Activated CD4-positive, alpha-beta memory T cell treated with anti-CD3 and anti-CD28 coated beads, Interleukin-2, amount 10 ng/mL, durations not matched to agents 7 days and 5 days (primary cell): ENCODE measurements at regions not wholly inside any gene's neighbourhood (a gene's known extent, or its start where the extent isn't known, plus 50 kb on each side); places are given as distances from the start of the nearest gene placed in this dataset.

Source experiments
- CTCF ChIA-PET: fragments of 350-600 bp; sonication (Branson Sonifier 250); formaldehyde crosslinking; loops from one replicate; lab custom pipeline; 2021; ENCODE audit warnings: antibody characterized with exemption, inconsistent platforms; lab: Charles Lee
- POLR2A ChIA-PET: fragments of 350-600 bp; sonication (Branson Sonifier 250); formaldehyde crosslinking; loops from one replicate; lab custom pipeline; 2021; ENCODE audit warnings: antibody characterized with exemption; lab: Charles Lee
- DNase-seq: peaks from one replicate; pipeline ENCODE4 v3.0.0-alpha.2; 2020
- H3K27ac Mint-ChIP-seq: one replicate; pipeline ENCODE4 v1.8.0; 2021; ENCODE audit warnings: mild to moderate bottlenecking, mixed read lengths
- H3K27me3 Mint-ChIP-seq: one replicate; pipeline ENCODE4 v1.8.0; 2021; ENCODE audit warnings: mixed read lengths
- H3K36me3 Mint-ChIP-seq: one replicate; pipeline ENCODE4 v1.8.0; 2021; ENCODE audit warnings: low read depth, mixed read lengths
- H3K4me1 Mint-ChIP-seq: one replicate; pipeline ENCODE4 v1.8.0; 2021; ENCODE audit warnings: mixed read lengths
- H3K4me3 Mint-ChIP-seq: one replicate; pipeline ENCODE4 v1.8.0; 2021; ENCODE audit warnings: mild to moderate bottlenecking, mixed read lengths
- H3K9me3 Mint-ChIP-seq: one replicate; pipeline ENCODE4 v1.8.0; 2021; ENCODE audit warnings: mixed read lengths

GRCh38 chr5:5704352-5704751, 281.9 kb downstream of the ICE1 start:
- Mint-ChIP-seq H3K4me1 (no peaks in the 10 kb centered on the region), H3K4me3 (no peak overlapping the region), H3K27me3 (peaks cover 3% of the 10 kb centered on the region), H3K27ac (no peak overlapping the region), H3K9me3 (no peaks in the 10 kb centered on the region), H3K36me3 (no peaks in the 10 kb centered on the region)
- no peak for DNase-seq
- CTCF ChIA-PET: no interaction called here
- POLR2A ChIA-PET: no interaction called here

- DNase-seq: no peak
- no peaks in the 10 kb centered on the region for H3K9me3 Mint-ChIP-seq
- peaks cover 3% of the 10 kb centered on the region for H3K27me3 Mint-ChIP-seq
- H3K27ac Mint-ChIP-seq: no peak overlapping the region
- H3K36me3 Mint-ChIP-seq: no peaks in the 10 kb centered on the region
- no peaks in the 10 kb centered on the region for H3K4me1 Mint-ChIP-seq
- ChIA-PET CTCF (no interaction called here), POLR2A (no interaction called here)
- no peak overlapping the region for H3K4me3 Mint-ChIP-seq
Measured at GRCh38 chr5:5702934-5703333, 280.5 kb downstream of the ICE1 start.

GRCh38 chr5:5700549-5700948, 278.1 kb downstream of the ICE1 start:
- Mint-ChIP-seq H3K36me3 (no peaks in the 10 kb centered on the region), H3K27me3 (peaks cover 3% of the 10 kb centered on the region), H3K4me3 (no peak overlapping the region), H3K27ac (no peak overlapping the region), H3K9me3 (no peaks in the 10 kb centered on the region), H3K4me1 (no peaks in the 10 kb centered on the region)
- CTCF ChIA-PET: no interaction called here
- DNase-seq: no peak
- POLR2A ChIA-PET: no interaction called here

- DNase-seq: no peak
- CTCF ChIA-PET: no interaction called here
- no peaks in the 10 kb centered on the region for H3K36me3 Mint-ChIP-seq
- POLR2A ChIA-PET: no interaction called here
- no peak overlapping the region for H3K4me3 Mint-ChIP-seq
- H3K4me1 Mint-ChIP-seq: no peaks in the 10 kb centered on the region
- H3K27ac Mint-ChIP-seq: no peak overlapping the region
- H3K9me3 Mint-ChIP-seq: no peaks in the 10 kb centered on the region
- H3K27me3 Mint-ChIP-seq: no peaks in the 10 kb centered on the region
Measured at GRCh38 chr5:5699062-5699461, 276.6 kb downstream of the ICE1 start.

- ChIA-PET CTCF (interaction anchor here (0.7 kb wide), 1 partner anchor 909 kb away, joined by 3 read pairs; no protein-coding TSS in a partner anchor), POLR2A (no interaction called here)
- Mint-ChIP-seq H3K27me3 (no peaks in the 10 kb centered on the region), H3K4me1 (no peaks in the 10 kb centered on the region), H3K36me3 (no peaks in the 10 kb centered on the region), H3K9me3 (no peaks in the 10 kb centered on the region), H3K27ac (no peak overlapping the region), H3K4me3 (no peak overlapping the region)
- DNase-seq: no peak
Measured at GRCh38 chr5:5695266-5695665, 272.8 kb downstream of the ICE1 start.

- POLR2A ChIA-PET: no interaction called here
- no peak overlapping the region for H3K27ac Mint-ChIP-seq
Measured at GRCh38 chr5:5688925-5689310, 266.4 kb downstream of the ICE1 start.

GRCh38 chr5:5688194-5688924, 265.9 kb downstream of the ICE1 start:
- POLR2A ChIA-PET: no interaction called here
- CTCF ChIA-PET: no interaction called here
- Mint-ChIP-seq H3K4me1 (no peaks in the 10 kb centered on the region), H3K36me3 (no peaks in the 10 kb centered on the region), H3K27ac (no peak overlapping the region), H3K9me3 (no peaks in the 10 kb centered on the region), H3K4me3 (no peak overlapping the region), H3K27me3 (peaks cover 5% of the 10 kb centered on the region)
- DNase-seq: no peak

More at GRCh38 chr5:5688925-5689310, 266.4 kb downstream of the ICE1 start:
- Mint-ChIP-seq H3K9me3 (no peaks in the 10 kb centered on the region), H3K27me3 (peaks cover 5% of the 10 kb centered on the region), H3K4me3 (no peak overlapping the region), H3K36me3 (no peaks in the 10 kb centered on the region), H3K4me1 (no peaks in the 10 kb centered on the region)
- no peak for DNase-seq
- CTCF ChIA-PET: no interaction called here

- DNase-seq: no peak
- Mint-ChIP-seq H3K9me3 (no peaks in the 10 kb centered on the region), H3K4me1 (no peaks in the 10 kb centered on the region), H3K4me3 (no peak overlapping the region), H3K36me3 (no peaks in the 10 kb centered on the region), H3K27me3 (peaks cover 5% of the 10 kb centered on the region), H3K27ac (no peak overlapping the region)
- ChIA-PET POLR2A (no interaction called here), CTCF (no interaction called here)
Measured at GRCh38 chr5:5687113-5687512, 264.6 kb downstream of the ICE1 start.

GRCh38 chr5:5686356-5686755, 263.9 kb downstream of the ICE1 start:
- H3K9me3 Mint-ChIP-seq: no peaks in the 10 kb centered on the region
- peaks cover 5% of the 10 kb centered on the region for H3K27me3 Mint-ChIP-seq
- ChIA-PET CTCF (no interaction called here), POLR2A (no interaction called here)
- no peak overlapping the region for H3K27ac Mint-ChIP-seq
- no peaks in the 10 kb centered on the region for H3K36me3 Mint-ChIP-seq
- H3K4me1 Mint-ChIP-seq: no peaks in the 10 kb centered on the region
- DNase-seq: no peak
- no peak overlapping the region for H3K4me3 Mint-ChIP-seq

- DNase-seq: no peak
- no peak overlapping the region for H3K4me3 Mint-ChIP-seq
- CTCF ChIA-PET: no interaction called here
- no peaks in the 10 kb centered on the region for H3K36me3 Mint-ChIP-seq
- POLR2A ChIA-PET: no interaction called here
- H3K27me3 Mint-ChIP-seq: peaks cover 5% of the 10 kb centered on the region
- no peaks in the 10 kb centered on the region for H3K4me1 Mint-ChIP-seq
- no peak overlapping the region for H3K27ac Mint-ChIP-seq
- H3K9me3 Mint-ChIP-seq: no peaks in the 10 kb centered on the region
Measured at GRCh38 chr5:5685737-5686136, 263.3 kb downstream of the ICE1 start.

- no peak for DNase-seq
- Mint-ChIP-seq H3K4me1 (no peaks in the 10 kb centered on the region), H3K27ac (no peak overlapping the region), H3K27me3 (peaks cover 5% of the 10 kb centered on the region), H3K4me3 (no peak overlapping the region), H3K36me3 (no peaks in the 10 kb centered on the region), H3K9me3 (peaks cover 1% of the 10 kb centered on the region)
- CTCF ChIA-PET: no interaction called here
- POLR2A ChIA-PET: no interaction called here
Measured at GRCh38 chr5:5683174-5683573, 260.7 kb downstream of the ICE1 start.

- Mint-ChIP-seq H3K4me3 (no peak overlapping the region), H3K4me1 (no peaks in the 10 kb centered on the region), H3K9me3 (peaks cover 9% of the 10 kb centered on the region), H3K27ac (no peak overlapping the region), H3K27me3 (no peaks in the 10 kb centered on the region), H3K36me3 (no peaks in the 10 kb centered on the region)
- ChIA-PET CTCF (no interaction called here), POLR2A (no interaction called here)
- DNase-seq: no peak
Measured at GRCh38 chr5:5678909-5679308, 256.4 kb downstream of the ICE1 start.

GRCh38 chr5:5677738-5678137, 255.3 kb downstream of the ICE1 start:
- Mint-ChIP-seq H3K27ac (no peak overlapping the region), H3K4me1 (no peaks in the 10 kb centered on the region), H3K4me3 (no peak overlapping the region), H3K36me3 (no peaks in the 10 kb centered on the region), H3K9me3 (peaks cover 9% of the 10 kb centered on the region), H3K27me3 (no peaks in the 10 kb centered on the region)
- POLR2A ChIA-PET: no interaction called here
- no peak for DNase-seq
- CTCF ChIA-PET: no interaction called here

- Mint-ChIP-seq H3K9me3 (peaks cover 9% of the 10 kb centered on the region), H3K36me3 (no peaks in the 10 kb centered on the region), H3K27me3 (no peaks in the 10 kb centered on the region), H3K4me3 (no peak overlapping the region), H3K27ac (no peak overlapping the region), H3K4me1 (no peaks in the 10 kb centered on the region)
- POLR2A ChIA-PET: no interaction called here
- no peak for DNase-seq
- CTCF ChIA-PET: no interaction called here
Measured at GRCh38 chr5:5676218-5676617, 253.7 kb downstream of the ICE1 start.
